ENCODE measurements at regions not wholly inside any gene's neighbourhood (a gene's known extent, or its start where the extent isn't known, plus 50 kb on each side); places are given as distances from the start of the nearest gene placed in this dataset.

DNA sequence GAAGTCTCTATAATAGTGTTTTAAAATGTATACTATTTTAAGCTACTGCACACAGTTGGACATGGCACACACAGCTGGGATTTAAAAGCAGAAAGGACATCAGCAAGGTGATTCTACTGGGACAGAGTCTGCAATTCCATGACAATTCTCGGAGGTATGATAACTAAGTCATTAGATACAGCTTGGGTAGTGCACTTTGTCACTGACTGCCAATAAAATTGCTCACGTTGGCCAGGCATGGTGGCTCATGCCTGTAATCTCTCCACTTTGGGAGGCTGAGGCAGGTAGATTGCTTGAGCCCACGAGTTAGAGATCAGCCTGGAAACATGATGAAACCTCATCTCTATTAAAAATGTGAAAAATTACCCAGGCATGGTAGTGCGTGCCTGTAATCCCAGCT lies 134.1 kb upstream of the SATB2 start:
- Histone ChIP-seq H2AK5ac (ENCODE audit: low read length) (no peak overlapping the region), H3K79me2 (ENCODE audit: control insufficient read depth, insufficient read depth, low read length) (no peaks in the 10 kb centered on the region), H3K23ac (ENCODE audit: low read length) (no peak overlapping the region), H3K4ac (ENCODE audit: low read depth, low read length) (no peak overlapping the region), H3K4me3 (ENCODE audit: low read length) (no peak overlapping the region), H3K9ac (ENCODE audit: low read length) (no peak overlapping the region), H3K18ac (ENCODE audit: low read length) (no peak overlapping the region), H3K27ac (ENCODE audit: low read depth, low read length) (no peak overlapping the region), H4K5ac (ENCODE audit: low read length) (no peak overlapping the region), H3K4me2 (ENCODE audit: low read length) (no peak overlapping the region), H2BK5ac (ENCODE audit: low read length) (no peak overlapping the region), H4K8ac (ENCODE audit: low read depth, low read length) (no peak overlapping the region), H3K79me1 (ENCODE audit: low read length) (no peaks in the 10 kb centered on the region), H3K27me3 (ENCODE audit: insufficient read depth, low read length, poor library complexity) (no peaks in the 10 kb centered on the region), H3K4me1 (ENCODE audit: control insufficient read depth, low read depth, low read length) (peaks cover 3% of the 10 kb centered on the region), H3K56ac (ENCODE audit: low read length) (no peak overlapping the region), H3K36me3 (ENCODE audit: control insufficient read depth, insufficient read depth, low read length) (no peaks in the 10 kb centered on the region), H2BK120ac (ENCODE audit: low read depth, low read length) (no peak overlapping the region), H2BK15ac (replicated peaks; ENCODE audit: low read depth) (no peak overlapping the region)
- no CpG with 5 or more reads among the region's 4 CpGs for WGBS (ENCODE audit: extremely low coverage, insufficient coverage, low lambda C conversion rate)
- no peak for DNase-seq

DNA sequence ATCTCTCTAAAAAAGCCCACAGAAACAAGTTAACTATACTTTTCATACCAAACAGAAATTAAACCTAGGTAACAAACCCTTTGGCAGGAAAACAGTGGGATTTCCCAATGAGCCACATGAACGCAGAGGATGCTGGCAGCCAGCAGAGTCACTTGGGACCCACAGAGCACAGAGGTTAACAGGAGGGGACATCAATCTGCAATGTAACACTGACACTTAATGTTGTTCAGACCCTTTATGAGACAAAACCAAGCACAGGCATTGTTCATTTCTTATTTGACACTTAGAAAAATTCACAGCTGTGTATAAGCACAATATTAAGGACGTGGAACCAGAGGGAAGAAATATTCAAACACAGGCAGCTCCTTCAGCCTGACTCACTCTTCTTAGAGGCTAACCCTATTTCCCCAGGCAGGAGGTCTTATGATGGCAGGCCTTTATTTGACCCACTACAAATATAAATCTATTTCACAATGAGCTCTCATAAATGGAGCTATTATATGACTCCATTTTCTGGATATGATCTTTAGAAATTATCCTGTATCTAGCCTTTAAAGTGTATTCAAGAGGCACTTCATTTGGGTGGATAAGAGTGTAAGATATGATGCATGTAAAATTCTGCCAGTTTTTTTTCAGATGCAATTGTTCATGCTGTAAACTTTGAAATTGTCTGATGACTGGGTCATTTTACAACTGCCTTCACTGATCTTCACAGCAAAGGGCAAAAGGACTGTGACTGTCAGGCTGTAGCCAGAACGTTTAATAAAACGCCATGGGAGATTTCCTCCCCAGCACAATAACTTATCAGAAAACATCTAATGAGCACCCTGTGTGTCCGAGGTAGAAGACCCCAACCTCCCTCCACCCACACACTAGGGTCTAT lies 132.8 kb upstream of the SATB2 start:
- Histone ChIP-seq H4K5ac (ENCODE audit: low read length) (no peak overlapping the region), H3K18ac (ENCODE audit: low read length) (no peak overlapping the region), H4K8ac (ENCODE audit: low read depth, low read length) (no peak overlapping the region), H2BK120ac (ENCODE audit: low read depth, low read length) (no peak overlapping the region), H3K79me1 (ENCODE audit: low read length) (no peaks in the 10 kb centered on the region), H2BK5ac (ENCODE audit: low read length) (no peak overlapping the region), H3K4me3 (ENCODE audit: low read length) (no peak overlapping the region), H3K36me3 (ENCODE audit: control insufficient read depth, insufficient read depth, low read length) (no peaks in the 10 kb centered on the region), H3K9ac (ENCODE audit: low read length) (no peak overlapping the region), H2AK5ac (ENCODE audit: low read length) (no peak overlapping the region), H3K27me3 (ENCODE audit: insufficient read depth, low read length, poor library complexity) (no peaks in the 10 kb centered on the region), H3K79me2 (ENCODE audit: control insufficient read depth, insufficient read depth, low read length) (no peaks in the 10 kb centered on the region), H3K4ac (ENCODE audit: low read depth, low read length) (no peak overlapping the region), H3K4me2 (ENCODE audit: low read length) (no peak overlapping the region), H3K23ac (ENCODE audit: low read length) (no peak overlapping the region), H3K56ac (ENCODE audit: low read length) (no peak overlapping the region), H3K27ac (ENCODE audit: low read depth, low read length) (no peak overlapping the region), H3K4me1 (ENCODE audit: control insufficient read depth, low read depth, low read length) (peaks cover 3% of the 10 kb centered on the region), H2BK15ac (replicated peaks; ENCODE audit: low read depth) (no peak overlapping the region)
- WGBS (ENCODE audit: extremely low coverage, insufficient coverage, low lambda C conversion rate) = no CpG with 5 or more reads among the region's 5 CpGs
- DNase-seq = no peak

DNA sequence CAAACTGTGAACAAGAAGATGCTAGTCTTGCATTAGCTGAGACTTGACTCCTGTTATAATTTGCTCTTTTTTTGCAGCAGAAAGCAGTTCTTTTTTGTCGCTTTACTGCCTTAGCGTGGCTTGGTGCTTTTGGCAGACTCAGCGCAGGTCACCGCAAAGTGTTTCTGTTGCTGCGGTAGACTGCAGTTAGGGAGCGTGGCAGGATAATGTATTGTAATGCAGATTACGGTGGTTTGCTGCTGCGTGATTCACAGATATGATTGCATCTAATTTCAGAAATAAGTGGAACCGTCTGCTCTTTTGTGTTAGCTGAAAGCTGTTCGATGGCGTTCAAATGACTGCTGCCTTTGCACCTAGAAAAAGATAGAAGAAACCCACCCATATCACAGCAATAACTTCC lies 131.6 kb upstream of the SATB2 start:
- Histone ChIP-seq H3K23ac (ENCODE audit: low read length) (no peak overlapping the region), H2BK5ac (ENCODE audit: low read length) (no peak overlapping the region), H3K4ac (ENCODE audit: low read depth, low read length) (peak overlapping the region; percentile 12), H4K5ac (ENCODE audit: low read length) (no peak overlapping the region), H3K79me2 (ENCODE audit: control insufficient read depth, insufficient read depth, low read length) (no peaks in the 10 kb centered on the region), H2BK120ac (ENCODE audit: low read depth, low read length) (no peak overlapping the region), H3K9ac (ENCODE audit: low read length) (no peak overlapping the region), H3K4me1 (ENCODE audit: control insufficient read depth, low read depth, low read length) (peaks cover 3% of the 10 kb centered on the region), H3K36me3 (ENCODE audit: control insufficient read depth, insufficient read depth, low read length) (no peaks in the 10 kb centered on the region), H4K8ac (ENCODE audit: low read depth, low read length) (no peak overlapping the region), H3K4me3 (ENCODE audit: low read length) (no peak overlapping the region), H3K27ac (ENCODE audit: low read depth, low read length) (no peak overlapping the region), H2BK15ac (replicated peaks; ENCODE audit: low read depth) (no peak overlapping the region), H3K18ac (ENCODE audit: low read length) (no peak overlapping the region), H3K56ac (ENCODE audit: low read length) (no peak overlapping the region), H2AK5ac (ENCODE audit: low read length) (no peak overlapping the region), H3K4me2 (ENCODE audit: low read length) (no peak overlapping the region), H3K27me3 (ENCODE audit: insufficient read depth, low read length, poor library complexity) (no peaks in the 10 kb centered on the region), H3K79me1 (ENCODE audit: low read length) (no peaks in the 10 kb centered on the region)
- no peak for DNase-seq
- WGBS (ENCODE audit: extremely low coverage, insufficient coverage, low lambda C conversion rate) = no CpG with 5 or more reads among the region's 11 CpGs

- Histone ChIP-seq H3K4ac (ENCODE audit: low read depth, low read length) (no peak overlapping the region), H3K36me3 (ENCODE audit: control insufficient read depth, insufficient read depth, low read length) (no peaks in the 10 kb centered on the region), H3K4me2 (ENCODE audit: low read length) (no peak overlapping the region), H4K8ac (ENCODE audit: low read depth, low read length) (no peak overlapping the region), H2BK120ac (ENCODE audit: low read depth, low read length) (no peak overlapping the region), H2BK5ac (ENCODE audit: low read length) (no peak overlapping the region), H3K79me1 (ENCODE audit: low read length) (no peaks in the 10 kb centered on the region), H4K5ac (ENCODE audit: low read length) (no peak overlapping the region), H3K4me1 (ENCODE audit: control insufficient read depth, low read depth, low read length) (peaks cover 3% of the 10 kb centered on the region), H3K27me3 (ENCODE audit: insufficient read depth, low read length, poor library complexity) (no peaks in the 10 kb centered on the region), H3K18ac (ENCODE audit: low read length) (no peak overlapping the region), H3K27ac (ENCODE audit: low read depth, low read length) (no peak overlapping the region), H2BK15ac (replicated peaks; ENCODE audit: low read depth) (no peak overlapping the region), H3K23ac (ENCODE audit: low read length) (no peak overlapping the region), H2AK5ac (ENCODE audit: low read length) (no peak overlapping the region), H3K9ac (ENCODE audit: low read length) (no peak overlapping the region), H3K56ac (ENCODE audit: low read length) (no peak overlapping the region), H3K4me3 (ENCODE audit: low read length) (no peak overlapping the region), H3K79me2 (ENCODE audit: control insufficient read depth, insufficient read depth, low read length) (no peaks in the 10 kb centered on the region)
- WGBS (ENCODE audit: extremely low coverage, insufficient coverage, low lambda C conversion rate) = no CpG with 5 or more reads among the region's 3 CpGs
- DNase-seq = no peak
Measured at GRCh38 chr2:199588054-199588453, 130.3 kb upstream of the SATB2 start.

DNA sequence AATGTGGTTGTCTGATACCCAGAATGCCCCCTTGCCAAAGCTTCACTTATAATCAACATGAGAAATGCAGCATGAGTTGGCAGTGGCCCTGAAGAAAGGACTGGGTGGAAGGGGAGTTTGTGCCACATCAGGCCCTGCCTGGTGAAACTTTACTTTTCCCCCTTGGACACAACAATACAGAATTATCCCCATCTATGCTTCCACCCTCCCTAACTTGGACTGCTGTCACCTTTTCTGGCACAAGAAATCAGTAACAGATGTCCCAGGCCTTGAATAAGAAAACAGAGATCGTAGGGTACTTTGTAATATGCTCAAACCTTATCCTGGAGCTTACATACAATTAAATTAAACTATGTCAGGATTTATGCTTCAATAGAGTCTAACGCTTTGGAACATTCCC lies 128.9 kb upstream of the SATB2 start:
- no peak overlapping the region for H3K9ac ChIP-seq (ENCODE audit: low read length)
- H4K8ac ChIP-seq (ENCODE audit: low read depth, low read length) = no peak overlapping the region
- no peak overlapping the region for H3K23ac ChIP-seq (ENCODE audit: low read length)
- no peak overlapping the region for H3K4me2 ChIP-seq (ENCODE audit: low read length)
- no peak overlapping the region for H3K4me3 ChIP-seq (ENCODE audit: low read length)
- H3K18ac ChIP-seq (ENCODE audit: low read length) = no peak overlapping the region
- H3K27ac ChIP-seq (ENCODE audit: low read depth, low read length) = no peak overlapping the region
- no peaks in the 10 kb centered on the region for H3K27me3 ChIP-seq (ENCODE audit: insufficient read depth, low read length, poor library complexity)
- no peaks in the 10 kb centered on the region for H3K36me3 ChIP-seq (ENCODE audit: control insufficient read depth, insufficient read depth, low read length)
- H3K79me1 ChIP-seq (ENCODE audit: low read length) = no peaks in the 10 kb centered on the region
- no peak overlapping the region for H2AK5ac ChIP-seq (ENCODE audit: low read length)
- no peak for DNase-seq
- no peak overlapping the region for H2BK15ac ChIP-seq (replicated peaks; ENCODE audit: low read depth)
- H3K4ac ChIP-seq (ENCODE audit: low read depth, low read length) = no peak overlapping the region
- H2BK5ac ChIP-seq (ENCODE audit: low read length) = no peak overlapping the region
- no peaks in the 10 kb centered on the region for H3K79me2 ChIP-seq (ENCODE audit: control insufficient read depth, insufficient read depth, low read length)
- WGBS (ENCODE audit: extremely low coverage, insufficient coverage, low lambda C conversion rate) = no CpG with 5 or more reads among the region's 2 CpGs
- H2BK120ac ChIP-seq (ENCODE audit: low read depth, low read length) = no peak overlapping the region
- no peak overlapping the region for H4K5ac ChIP-seq (ENCODE audit: low read length)
- H3K56ac ChIP-seq (ENCODE audit: low read length) = no peak overlapping the region
- H3K4me1 ChIP-seq (ENCODE audit: control insufficient read depth, low read depth, low read length) = peaks cover 3% of the 10 kb centered on the region

GRCh38 chr2:199583676-199584075 lies 125.9 kb upstream of the SATB2 start:
- no peak overlapping the region for H2BK5ac ChIP-seq (ENCODE audit: low read length)
- no peaks in the 10 kb centered on the region for H3K79me1 ChIP-seq (ENCODE audit: low read length)
- no peaks in the 10 kb centered on the region for H3K79me2 ChIP-seq (ENCODE audit: control insufficient read depth, insufficient read depth, low read length)
- no peaks in the 10 kb centered on the region for H3K4me1 ChIP-seq (ENCODE audit: control insufficient read depth, low read depth, low read length)
- no peak overlapping the region for H3K4me3 ChIP-seq (ENCODE audit: low read length)
- no peaks in the 10 kb centered on the region for H3K36me3 ChIP-seq (ENCODE audit: control insufficient read depth, insufficient read depth, low read length)
- H4K8ac ChIP-seq (ENCODE audit: low read depth, low read length) = no peak overlapping the region
- no peaks in the 10 kb centered on the region for H3K27me3 ChIP-seq (ENCODE audit: insufficient read depth, low read length, poor library complexity)
- no peak overlapping the region for H3K23ac ChIP-seq (ENCODE audit: low read length)
- H3K4me2 ChIP-seq (ENCODE audit: low read length) = no peak overlapping the region
- no peak overlapping the region for H4K5ac ChIP-seq (ENCODE audit: low read length)
- H2AK5ac ChIP-seq (ENCODE audit: low read length) = no peak overlapping the region
- no peak overlapping the region for H3K9ac ChIP-seq (ENCODE audit: low read length)
- DNase-seq = no peak
- no peak overlapping the region for H3K27ac ChIP-seq (ENCODE audit: low read depth, low read length)
- H2BK120ac ChIP-seq (ENCODE audit: low read depth, low read length) = no peak overlapping the region
- no peak overlapping the region for H2BK15ac ChIP-seq (replicated peaks; ENCODE audit: low read depth)
- WGBS (ENCODE audit: extremely low coverage, insufficient coverage, low lambda C conversion rate) = no CpG with 5 or more reads among the region's 3 CpGs
- no peak overlapping the region for H3K56ac ChIP-seq (ENCODE audit: low read length)
- H3K4ac ChIP-seq (ENCODE audit: low read depth, low read length) = no peak overlapping the region
- no peak overlapping the region for H3K18ac ChIP-seq (ENCODE audit: low read length)
